ENCODE measurements at regions not wholly inside any gene's neighbourhood (a gene's known extent, or its start where the extent isn't known, plus 50 kb on each side); places are given as distances from the start of the nearest gene placed in this dataset.

GRCh38 chr14:85451421-85451820 lies 78.5 kb upstream of the FLRT2 start:
- no peak for DNase-seq (ENCODE audit: low read depth in 2 of 3, low spot score in 2 of 3)

- no peak for DNase-seq (ENCODE audit: low read depth in 2 of 3, low spot score in 2 of 3)
Measured at GRCh38 chr14:85453401-85454225, 76.3 kb upstream of the FLRT2 start.

GRCh38 chr14:85454226-85454813 lies 75.6 kb upstream of the FLRT2 start:
- DNase-seq (ENCODE audit: low read depth in 2 of 3, low spot score in 2 of 3): no peak

GRCh38 chr14:85459361-85460000 lies 70.5 kb upstream of the FLRT2 start:
- DNase-seq (ENCODE audit: low read depth in 2 of 3, low spot score in 2 of 3): no peak

GRCh38 chr14:85461432-85462133 lies 68.4 kb upstream of the FLRT2 start:
- DNase-seq (ENCODE audit: low read depth in 2 of 3, low spot score in 2 of 3): no peak

- no peak for DNase-seq (ENCODE audit: low read depth in 2 of 3, low spot score in 2 of 3)
Measured at GRCh38 chr14:85463512-85463911, 66.4 kb upstream of the FLRT2 start.

GRCh38 chr14:85464135-85464895 lies 65.6 kb upstream of the FLRT2 start:
- DNase-seq (ENCODE audit: low read depth in 2 of 3, low spot score in 2 of 3): no peak

GRCh38 chr14:85466678-85467077 lies 63.3 kb upstream of the FLRT2 start:
- no peak for DNase-seq (ENCODE audit: low read depth in 2 of 3, low spot score in 2 of 3)

GRCh38 chr14:85468816-85469215 lies 61.1 kb upstream of the FLRT2 start:
- no peak for DNase-seq (ENCODE audit: low read depth in 2 of 3, low spot score in 2 of 3)

GRCh38 chr14:85471156-85471555 lies 58.8 kb upstream of the FLRT2 start:
- DNase-seq (ENCODE audit: low read depth in 2 of 3, low spot score in 2 of 3): no peak

- no peak for DNase-seq (ENCODE audit: low read depth in 2 of 3, low spot score in 2 of 3)
Measured at GRCh38 chr14:85471744-85472143, 58.2 kb upstream of the FLRT2 start.

- DNase-seq (ENCODE audit: low read depth in 2 of 3, low spot score in 2 of 3): no peak
Measured at GRCh38 chr14:85474431-85474830, 55.5 kb upstream of the FLRT2 start.

GRCh38 chr14:85475113-85475512 lies 54.8 kb upstream of the FLRT2 start:
- no peak for DNase-seq (ENCODE audit: low read depth in 2 of 3, low spot score in 2 of 3)

DNA sequence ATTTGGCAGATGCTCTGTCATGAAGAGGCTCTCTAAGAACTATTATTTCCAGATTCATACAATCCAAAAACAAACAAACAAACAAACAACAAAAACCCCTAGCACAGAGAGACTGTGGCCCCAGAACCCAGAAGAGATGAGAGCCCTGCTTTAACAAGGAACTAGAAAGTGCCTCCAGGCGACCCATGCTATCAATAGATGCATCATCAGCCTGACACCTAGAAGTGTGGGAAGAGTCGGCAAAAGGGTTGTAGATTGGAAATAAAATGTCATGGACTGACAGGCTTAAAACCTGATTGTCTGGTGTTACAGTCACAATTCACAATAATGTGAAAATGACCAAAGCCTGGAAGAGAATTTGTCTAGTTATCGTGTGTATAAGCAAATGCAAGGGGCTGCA lies 50.6 kb upstream of the FLRT2 start:
- DNase-seq (ENCODE audit: low read depth in 2 of 3, low spot score in 2 of 3): no peak

DNA sequence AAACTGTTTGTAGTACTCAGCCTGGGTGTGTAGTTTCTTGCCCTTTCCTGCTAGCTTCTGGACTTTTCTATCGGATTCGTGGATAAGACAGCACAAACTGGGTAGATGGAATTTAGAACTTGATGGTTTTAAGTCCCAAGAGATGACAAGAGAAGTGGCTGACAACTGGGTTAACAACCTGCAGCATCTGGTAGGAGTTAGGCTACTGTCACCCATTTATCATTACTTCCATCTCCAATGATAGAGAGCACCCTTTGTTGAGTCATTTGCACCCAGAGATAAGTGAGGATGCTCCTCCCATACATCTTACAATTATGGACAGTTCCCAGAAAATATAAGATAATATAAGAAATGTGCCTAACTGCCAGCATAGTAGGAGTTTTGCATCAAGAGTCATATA lies 50.2 kb upstream of the FLRT2 start:
- no peak for DNase-seq (ENCODE audit: low read depth in 2 of 3, low spot score in 2 of 3)

Data from activated CD8-positive, alpha-beta memory T cell treated with anti-CD3 and anti-CD28 coated beads for 48 hours (primary cell).